GM12892 (cell line): ENCODE measurements at regions not wholly inside any gene's neighbourhood (a gene's known extent, or its start where the extent isn't known, plus 50 kb on each side); places are given as distances from the start of the nearest gene placed in this dataset.

Experiments
- POLR2A ChIP-seq: IDR thresholded peaks from 2 replicates; pipeline ENCODE4 v1.6.1; 2011; ENCODE audit warnings: low read depth, low read length, control low read depth
- POLR2AphosphoS5 ChIP-seq: IDR thresholded peaks from 2 replicates; pipeline ENCODE4 v1.6.1; 2011; ENCODE audit warnings: low read depth, low read length, control low read depth
- TAF1 ChIP-seq: IDR thresholded peaks from 2 replicates; pipeline ENCODE4 v1.6.1; 2011; ENCODE audit warnings: low read depth, mild to moderate bottlenecking, control low read depth, low read length, borderline replicate concordance

- TF ChIP-seq POLR2AphosphoS5 (no peak), POLR2A (no peak), TAF1 (no peak)
Measured at GRCh38 chr5:20515606-20516005, 527.6 kb upstream of the CDH18 start.
